NB4 (cell line): ENCODE measurements at regions not wholly inside any gene's neighbourhood (a gene's known extent, or its start where the extent isn't known, plus 50 kb on each side); places are given as distances from the start of the nearest gene placed in this dataset.
"Not testable (repeated sequence)": the region's sequence is repeated elsewhere in the genome, so short reads cannot be mapped to it uniquely, and the experiment has no call there.

Experiments
- DNase-seq: peaks from one replicate; pipeline ENCODE4 v3.0.0; 2010; ENCODE audit warnings: low read depth
- H3K4me3 ChIP-seq: one replicate; pipeline ENCODE4 v1.5.1; 2011; ENCODE audit warnings: mild to moderate bottlenecking, low read depth, low read length, moderate library complexity
- MYC ChIP-seq: IDR thresholded peaks from 2 replicates; pipeline ENCODE4 v1.6.1; 2011; ENCODE audit warnings: low read depth, low read length
- POLR2A ChIP-seq: IDR thresholded peaks from 2 replicates; pipeline ENCODE4 v1.6.1; 2011; ENCODE audit warnings: mild to moderate bottlenecking; ENCODE audit not compliant: insufficient read length; ENCODE audit errors: extremely low read depth
- TF ChIP-seq, protein P1 (sequence below): IDR thresholded peaks from one replicate; pipeline ENCODE4 v1.5.1; 2012; ENCODE audit warnings: low read depth, low read length
- TF ChIP-seq, protein P2 (sequence below): IDR thresholded peaks from 2 replicates; pipeline ENCODE4 v1.6.1; 2011; ENCODE audit warnings: low read depth, low read length

DNA sequence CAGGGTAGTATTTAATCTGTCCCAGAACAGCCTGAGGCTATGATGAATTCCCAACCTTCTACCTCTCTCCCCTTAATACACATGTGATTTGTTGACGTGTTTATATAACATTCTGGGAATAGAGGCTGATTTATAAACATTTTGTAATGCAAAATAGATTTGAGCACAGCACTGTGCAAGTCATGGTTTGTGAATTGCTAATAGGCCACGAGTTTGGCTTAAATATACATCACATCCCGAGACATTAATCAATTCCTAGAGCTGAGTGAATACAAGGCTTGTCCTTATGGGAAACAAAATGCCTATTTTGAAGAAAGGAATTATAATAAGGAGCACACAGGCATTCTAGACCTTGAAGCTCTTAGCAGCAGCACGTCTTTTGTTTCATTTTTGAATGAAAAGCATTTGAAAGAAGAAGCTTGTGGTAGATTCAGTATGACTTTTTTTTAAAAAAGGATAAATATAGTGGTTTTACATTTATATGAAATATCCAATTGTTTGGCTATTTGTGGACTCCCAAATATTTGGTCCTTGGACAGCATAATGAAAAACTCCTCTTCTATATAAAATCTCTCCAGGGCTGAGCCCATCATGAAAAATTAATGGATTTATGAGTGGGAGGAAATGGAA is 116.4 kb downstream of the SLC17A6 start:
- no peak overlapping the region for H3K4me3 ChIP-seq
- TF ChIP-seq MYC = no peak
- TF ChIP-seq, protein P1, sequence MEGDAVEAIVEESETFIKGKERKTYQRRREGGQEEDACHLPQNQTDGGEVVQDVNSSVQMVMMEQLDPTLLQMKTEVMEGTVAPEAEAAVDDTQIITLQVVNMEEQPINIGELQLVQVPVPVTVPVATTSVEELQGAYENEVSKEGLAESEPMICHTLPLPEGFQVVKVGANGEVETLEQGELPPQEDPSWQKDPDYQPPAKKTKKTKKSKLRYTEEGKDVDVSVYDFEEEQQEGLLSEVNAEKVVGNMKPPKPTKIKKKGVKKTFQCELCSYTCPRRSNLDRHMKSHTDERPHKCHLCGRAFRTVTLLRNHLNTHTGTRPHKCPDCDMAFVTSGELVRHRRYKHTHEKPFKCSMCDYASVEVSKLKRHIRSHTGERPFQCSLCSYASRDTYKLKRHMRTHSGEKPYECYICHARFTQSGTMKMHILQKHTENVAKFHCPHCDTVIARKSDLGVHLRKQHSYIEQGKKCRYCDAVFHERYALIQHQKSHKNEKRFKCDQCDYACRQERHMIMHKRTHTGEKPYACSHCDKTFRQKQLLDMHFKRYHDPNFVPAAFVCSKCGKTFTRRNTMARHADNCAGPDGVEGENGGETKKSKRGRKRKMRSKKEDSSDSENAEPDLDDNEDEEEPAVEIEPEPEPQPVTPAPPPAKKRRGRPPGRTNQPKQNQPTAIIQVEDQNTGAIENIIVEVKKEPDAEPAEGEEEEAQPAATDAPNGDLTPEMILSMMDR = no peak
- no peak for TF ChIP-seq POLR2A
- TF ChIP-seq, protein P2, sequence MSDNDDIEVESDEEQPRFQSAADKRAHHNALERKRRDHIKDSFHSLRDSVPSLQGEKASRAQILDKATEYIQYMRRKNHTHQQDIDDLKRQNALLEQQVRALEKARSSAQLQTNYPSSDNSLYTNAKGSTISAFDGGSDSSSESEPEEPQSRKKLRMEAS = no peak
- no peak for DNase-seq

DNA sequence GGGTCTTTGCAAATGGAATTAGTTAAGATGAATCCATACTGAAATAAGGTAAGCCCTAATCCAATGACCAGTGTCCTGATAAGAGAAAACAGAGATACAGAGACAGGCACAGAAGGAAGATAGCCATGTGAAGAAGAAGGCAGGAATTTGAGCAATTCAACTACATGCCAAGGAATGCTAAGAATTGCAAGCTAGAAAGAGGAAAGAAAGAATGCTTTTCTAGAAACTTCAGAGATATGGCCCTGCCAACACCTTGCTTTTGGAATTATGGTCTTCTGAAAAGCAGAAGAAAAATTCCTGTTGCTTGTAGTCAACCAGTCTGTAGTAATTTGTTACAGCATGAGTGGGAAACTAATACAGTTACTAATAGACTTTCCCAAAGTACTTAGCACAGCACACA is 111.3 kb downstream of the SLC17A6 start:
- H3K4me3 ChIP-seq = no peak overlapping the region
- TF ChIP-seq, protein P1 = no peak
- TF ChIP-seq, protein P2 = no peak
- TF ChIP-seq MYC = no peak
- no peak for TF ChIP-seq POLR2A
- DNase-seq = no peak

DNA sequence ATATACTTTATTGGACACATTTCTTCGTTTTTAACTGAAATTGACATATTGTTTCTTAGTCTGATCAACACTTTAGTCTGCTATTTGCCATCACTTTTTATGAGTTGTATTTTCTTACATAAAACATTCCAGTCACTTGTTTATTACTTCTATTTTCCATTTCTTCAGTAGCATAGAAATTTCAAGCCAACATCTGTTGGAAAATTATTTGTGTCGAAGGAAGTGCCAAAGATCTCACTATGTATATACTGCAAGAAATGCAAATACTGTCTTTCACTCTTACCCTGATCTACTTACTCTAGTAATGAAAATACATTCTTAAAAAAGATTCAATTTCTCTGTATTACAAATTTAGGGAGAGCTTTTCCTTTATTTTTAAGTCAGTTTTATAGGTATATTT is 105.9 kb downstream of the SLC17A6 start:
- H3K4me3 ChIP-seq = no peak overlapping the region
- TF ChIP-seq, protein P1 = no peak
- TF ChIP-seq, protein P2 = no peak
- TF ChIP-seq MYC (no peak), POLR2A (no peak)
- DNase-seq = no peak

DNA sequence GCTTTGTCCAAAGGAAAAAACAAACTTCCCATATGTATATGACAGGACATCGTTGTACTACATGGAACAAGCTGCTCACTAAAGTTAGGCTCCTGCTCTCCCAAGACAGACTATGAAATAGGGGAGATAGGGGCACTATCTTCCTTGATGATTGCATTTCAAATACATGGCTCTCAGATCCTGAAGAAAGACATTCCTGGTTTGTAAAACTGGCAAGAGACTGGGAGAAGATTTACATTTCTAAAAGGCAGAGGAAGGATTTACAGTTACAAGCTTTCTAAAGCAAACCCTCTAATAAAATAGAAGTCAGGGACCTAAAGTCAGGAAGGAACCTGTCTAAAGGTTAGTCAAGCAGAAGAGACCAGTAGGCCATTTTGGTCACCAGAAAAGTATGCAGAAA is 103.7 kb downstream of the SLC17A6 start:
- no peak overlapping the region for H3K4me3 ChIP-seq
- TF ChIP-seq, protein P2 = no peak
- TF ChIP-seq, protein P1 = no peak
- TF ChIP-seq MYC (no peak), POLR2A (no peak)
- DNase-seq = no peak

DNA sequence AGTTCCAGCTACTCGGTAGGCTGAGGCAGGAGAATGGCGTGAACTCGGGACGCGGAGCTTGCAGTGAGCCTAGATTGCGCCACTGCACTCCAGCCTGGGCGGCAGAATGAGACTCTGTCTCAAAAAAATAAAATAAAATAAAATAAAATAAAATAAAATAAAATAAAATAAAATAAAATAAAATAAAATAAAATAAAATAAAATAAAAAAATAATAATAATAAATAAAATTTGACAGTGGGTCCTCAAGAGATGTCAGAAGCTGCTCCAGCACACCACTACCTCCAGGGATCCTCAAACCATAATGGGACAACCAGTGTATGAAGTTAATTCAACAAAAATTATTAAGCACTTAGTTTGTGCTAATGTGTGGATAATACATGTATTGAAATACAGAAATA is 97.4 kb downstream of the SLC17A6 start:
- not testable (repeated sequence) for H3K4me3 ChIP-seq, DNase-seq

DNA sequence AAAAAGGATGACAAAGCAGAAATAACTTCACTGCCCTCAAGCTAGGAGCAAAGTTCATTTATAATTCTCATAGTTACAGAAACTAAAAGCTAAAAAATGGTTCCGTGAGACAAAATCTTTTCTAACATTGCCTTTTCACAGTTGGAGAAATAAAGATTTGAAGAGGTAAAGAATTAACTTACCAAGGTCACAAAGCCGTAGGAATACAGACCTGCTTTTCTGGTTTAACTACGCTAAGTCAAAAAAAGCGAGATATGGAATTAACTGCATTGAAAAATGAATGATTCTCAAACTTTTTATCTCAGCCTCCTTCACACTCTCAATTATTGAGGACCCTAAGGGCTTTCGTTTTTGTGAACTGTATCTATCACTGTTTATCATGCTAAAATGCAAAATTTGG is 95.3 kb downstream of the SLC17A6 start:
- no peak for DNase-seq
- H3K4me3 ChIP-seq = no peak overlapping the region
- TF ChIP-seq MYC (no peak), POLR2A (no peak)
- TF ChIP-seq, protein P2 = no peak
- TF ChIP-seq, protein P1 = no peak
